HG02763 (cell line): ENCODE measurements at regions not wholly inside any gene's neighbourhood (a gene's known extent, or its start where the extent isn't known, plus 50 kb on each side); places are given as distances from the start of the nearest gene placed in this dataset.
A peak's percentile ranks its signal among the peaks of the same experiment; 100 is the strongest.
"Not testable (repeated sequence)": the region's sequence is repeated elsewhere in the genome, so short reads cannot be mapped to it uniquely, and the experiment has no call there.

Source experiments
- ATAC-seq: cut with Tn5 transposase; IDR thresholded peaks from one replicate; pipeline ENCODE4 v1.9.1; 2021; ENCODE audit warnings: mild to moderate bottlenecking, moderate library complexity; ENCODE audit not compliant: unreplicated experiment

DNA sequence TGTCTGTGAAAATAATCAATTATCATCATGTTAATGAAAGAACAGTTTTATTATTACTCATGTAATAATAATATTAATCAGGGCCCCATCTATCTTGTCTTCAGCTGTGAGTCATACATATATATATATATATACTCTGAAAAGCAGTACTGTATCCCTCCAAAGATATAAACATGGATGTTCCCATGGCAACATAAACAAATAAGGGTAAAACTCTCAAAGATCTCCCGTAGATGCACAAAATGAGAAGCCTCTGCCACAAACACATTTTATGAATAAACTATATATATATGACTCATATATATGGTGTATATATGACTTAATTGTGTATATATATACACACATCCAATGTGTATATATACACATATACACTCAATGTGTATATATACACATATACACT, 163.8 kb upstream of the ARHGEF26 start:
- no peak for ATAC-seq

DNA sequence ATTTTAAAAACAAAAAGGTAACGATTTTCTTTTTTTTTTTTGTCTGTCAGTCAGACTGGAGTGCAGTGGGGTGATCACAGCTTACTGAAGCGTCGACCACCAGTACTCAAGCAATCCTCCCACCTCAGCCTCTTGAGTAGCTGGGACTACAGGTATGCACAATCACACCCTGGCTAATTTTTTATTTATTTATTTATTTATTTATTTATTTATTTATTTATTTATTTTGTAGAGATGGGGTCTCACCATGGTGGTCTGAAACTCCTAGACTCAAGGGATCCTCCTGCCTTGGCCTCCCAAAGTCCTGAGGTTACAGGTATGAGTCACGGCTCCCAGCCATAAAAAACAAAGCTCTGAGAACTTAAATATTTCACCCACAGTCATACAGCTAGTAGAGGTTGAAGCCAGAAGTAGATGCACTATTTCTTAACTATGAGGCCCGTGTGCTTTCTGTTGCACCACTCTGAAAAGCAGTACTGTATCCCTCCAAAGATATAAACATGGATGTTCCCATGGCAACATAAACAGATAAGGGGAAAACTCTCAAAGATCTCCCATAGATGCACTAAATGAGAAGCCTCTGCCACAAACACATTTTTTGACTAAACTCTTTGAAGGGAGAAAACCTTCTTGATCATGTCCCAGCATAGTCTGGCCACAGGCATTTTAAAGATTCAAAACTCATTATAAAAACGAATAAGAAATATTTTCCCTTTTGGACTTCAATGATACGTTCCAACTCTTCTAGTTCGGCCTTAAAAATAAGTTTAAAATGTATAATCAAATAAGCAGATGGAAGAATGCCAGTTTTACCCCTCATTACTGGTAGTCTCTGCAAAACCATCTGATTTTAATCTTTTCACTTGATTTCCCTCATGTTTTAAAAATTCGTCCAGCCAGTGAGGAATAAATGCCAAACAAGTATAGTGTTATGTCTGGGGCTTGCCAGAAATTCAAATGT, 162.3 kb upstream of the ARHGEF26 start:
- no peak for ATAC-seq

DNA sequence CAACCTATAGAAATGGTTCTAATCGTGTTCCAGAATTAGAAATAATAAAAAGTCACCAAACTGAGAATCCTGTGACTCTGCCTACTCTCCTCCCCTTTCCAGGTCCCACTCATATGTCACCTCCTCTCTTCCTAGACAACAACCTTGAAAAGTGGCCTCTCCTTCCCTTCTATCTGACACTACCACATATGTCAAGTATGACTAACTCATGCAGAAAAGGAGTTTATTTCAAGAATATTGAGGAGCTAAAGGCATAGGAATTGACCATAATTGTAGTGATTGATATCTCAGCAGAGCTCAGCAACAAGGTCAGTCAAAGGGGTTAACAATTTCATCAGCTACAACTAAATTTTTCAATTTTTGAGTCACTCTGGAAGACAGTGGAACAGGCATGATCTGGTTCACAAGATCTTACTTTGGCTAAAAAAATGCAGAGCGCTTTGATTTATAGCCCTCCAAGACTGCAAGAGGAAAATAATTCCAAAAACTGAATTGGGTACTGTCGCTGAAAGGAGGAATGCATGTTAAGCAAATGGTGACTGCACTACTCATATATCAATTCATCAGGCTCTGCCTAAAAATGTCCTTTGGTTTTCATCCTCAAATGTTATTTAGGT, 160.6 kb upstream of the ARHGEF26 start:
- ATAC-seq: no peak

DNA sequence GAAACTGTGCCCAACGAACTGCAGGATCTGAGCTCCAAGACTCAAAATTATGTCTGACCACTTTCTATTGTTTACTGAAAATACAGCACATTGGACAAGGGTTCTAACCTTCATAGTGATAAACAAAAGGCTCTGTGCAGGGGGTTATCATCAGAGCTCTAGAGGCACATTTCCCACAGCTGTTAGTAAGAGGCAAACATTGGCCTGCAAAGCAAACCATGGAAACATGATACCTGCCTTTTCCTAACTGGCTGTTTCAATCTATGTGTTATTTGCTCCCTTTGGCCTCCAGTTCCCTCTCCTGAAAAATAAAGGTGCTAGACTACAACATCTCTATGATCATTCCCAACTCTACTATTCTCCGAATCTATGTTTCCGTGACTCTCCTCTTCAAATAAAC, 159.7 kb upstream of the ARHGEF26 start:
- no peak for ATAC-seq

DNA sequence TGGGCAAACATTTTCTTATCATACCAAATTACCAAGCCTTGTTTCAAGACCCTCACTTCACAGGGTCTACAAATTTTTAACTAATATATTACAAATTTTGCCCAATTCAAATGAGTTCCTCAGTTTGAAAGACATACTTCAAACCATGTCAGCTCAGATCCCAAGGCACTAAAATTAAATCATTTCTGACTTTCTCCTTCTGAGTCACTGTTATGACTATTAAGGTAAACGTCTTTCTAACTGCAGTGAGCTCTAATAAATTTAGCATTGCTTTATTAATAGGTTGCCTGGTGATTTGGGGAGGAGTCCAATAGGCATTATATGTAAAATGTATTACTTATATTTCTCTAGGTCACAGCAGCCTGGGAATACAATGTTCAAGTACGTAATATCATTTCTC, 158.2 kb upstream of the ARHGEF26 start:
- ATAC-seq: no peak

DNA sequence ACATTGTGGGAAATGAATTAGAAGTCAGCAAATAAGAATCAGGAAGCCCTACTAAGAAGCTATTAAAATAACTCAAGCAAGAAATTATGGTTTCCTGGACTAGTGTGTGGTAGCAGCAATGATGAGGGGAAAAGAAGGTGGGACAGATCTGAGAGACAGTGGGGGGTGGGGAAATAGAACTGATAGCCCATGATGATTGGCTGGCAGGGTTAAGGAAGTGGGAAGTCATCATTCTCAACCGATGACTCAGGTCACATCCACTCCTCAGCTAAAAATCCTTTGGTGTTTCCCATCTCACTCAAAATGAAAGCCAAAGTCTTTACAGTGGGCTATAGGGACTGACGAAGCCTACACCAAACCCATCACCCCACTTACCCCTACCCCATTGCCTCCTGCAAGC, 153.9 kb upstream of the ARHGEF26 start:
- ATAC-seq: no peak

DNA sequence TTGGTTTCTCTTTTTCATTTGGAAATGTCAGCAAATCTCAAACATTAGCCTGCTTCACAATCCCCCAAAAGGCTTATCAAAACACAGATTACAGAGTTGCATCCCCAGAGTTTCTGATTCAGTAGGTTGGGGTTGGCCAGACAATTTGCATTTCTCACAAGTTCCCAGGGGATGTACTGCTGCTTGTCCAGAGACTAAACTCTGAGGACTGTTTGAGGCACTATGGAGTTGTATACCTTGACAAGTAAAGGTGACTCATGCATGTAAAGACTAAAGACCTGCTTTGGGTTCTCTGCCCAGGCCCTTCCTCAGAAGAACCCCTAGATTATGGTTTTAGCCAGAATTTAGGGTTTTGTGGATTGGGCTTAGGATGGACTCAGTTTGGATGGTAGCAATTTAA, 151.1 kb upstream of the ARHGEF26 start:
- ATAC-seq: peak; percentile 50

DNA sequence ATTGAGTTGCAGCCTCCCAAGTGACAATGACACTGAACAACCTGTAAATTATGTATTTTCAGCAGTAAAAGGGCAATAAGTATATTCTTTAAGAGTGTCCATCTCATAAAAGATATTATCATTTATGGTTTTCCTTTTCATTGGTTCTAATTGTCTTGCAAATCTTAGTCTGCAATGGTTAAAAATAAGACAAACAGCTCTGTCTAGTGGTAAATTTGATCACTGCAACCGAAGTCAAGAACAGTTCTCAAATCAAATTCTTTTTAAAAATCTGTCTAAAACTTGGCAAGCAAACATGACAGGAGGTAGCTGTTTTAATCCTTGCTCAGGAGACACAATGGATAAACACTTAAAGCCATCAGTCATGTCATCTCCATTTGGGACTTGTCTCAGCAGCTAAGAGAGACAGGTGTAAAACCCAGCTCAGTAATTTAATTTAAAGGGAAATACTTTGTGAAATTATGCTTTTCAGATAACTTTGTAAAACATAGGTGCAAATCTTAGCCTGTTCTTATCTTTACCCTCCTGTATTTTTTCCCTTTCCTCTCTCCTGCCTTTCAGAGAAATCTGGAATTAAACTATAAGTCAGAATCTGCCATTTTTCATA, 150.3 kb upstream of the ARHGEF26 start:
- no peak for ATAC-seq

DNA sequence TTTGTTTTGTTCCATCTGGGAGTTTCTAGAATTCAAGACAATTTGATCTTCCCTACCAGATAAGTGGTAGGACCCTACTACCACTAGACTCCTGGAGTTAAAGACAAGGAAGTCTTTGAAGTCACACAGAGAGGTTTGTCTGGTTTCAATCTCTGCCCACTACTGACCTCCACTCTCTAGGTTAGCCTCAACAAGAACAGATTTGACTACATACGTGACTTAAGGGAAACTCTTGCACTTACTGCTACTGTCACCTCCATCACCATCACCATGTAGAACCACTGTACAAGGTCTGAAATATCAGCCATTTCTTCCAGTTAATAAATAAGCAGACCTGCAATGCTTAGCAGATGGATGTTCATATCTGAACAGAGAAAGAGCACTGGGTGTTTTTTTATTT, 148.3 kb upstream of the ARHGEF26 start:
- ATAC-seq: peak; percentile 61

DNA sequence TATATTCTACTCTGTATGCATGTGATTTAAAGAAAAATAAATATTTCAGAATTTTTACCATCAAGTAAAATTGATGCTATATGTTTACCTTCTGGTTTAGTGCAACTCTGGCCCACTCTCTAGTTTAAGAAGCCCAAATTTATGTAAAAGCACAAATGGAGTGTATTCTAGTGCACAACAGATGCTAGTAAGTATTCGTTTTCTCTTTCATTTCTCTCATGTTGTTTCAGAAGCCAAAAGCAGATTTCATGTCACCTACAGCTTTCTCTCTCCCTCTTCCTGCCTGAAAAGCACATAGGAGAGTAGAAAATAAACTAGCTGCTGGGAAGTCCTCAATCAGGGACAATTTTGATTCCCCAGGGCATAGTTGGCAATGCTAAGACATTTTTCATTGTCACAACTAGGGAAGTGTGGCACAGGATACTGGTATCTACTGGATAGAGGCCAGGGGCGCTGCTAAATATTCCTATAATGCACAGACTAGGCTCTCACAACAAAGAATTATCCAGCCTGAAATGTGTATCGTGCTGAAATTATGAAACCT, 147.4 kb upstream of the ARHGEF26 start:
- peak; percentile 53 for ATAC-seq

DNA sequence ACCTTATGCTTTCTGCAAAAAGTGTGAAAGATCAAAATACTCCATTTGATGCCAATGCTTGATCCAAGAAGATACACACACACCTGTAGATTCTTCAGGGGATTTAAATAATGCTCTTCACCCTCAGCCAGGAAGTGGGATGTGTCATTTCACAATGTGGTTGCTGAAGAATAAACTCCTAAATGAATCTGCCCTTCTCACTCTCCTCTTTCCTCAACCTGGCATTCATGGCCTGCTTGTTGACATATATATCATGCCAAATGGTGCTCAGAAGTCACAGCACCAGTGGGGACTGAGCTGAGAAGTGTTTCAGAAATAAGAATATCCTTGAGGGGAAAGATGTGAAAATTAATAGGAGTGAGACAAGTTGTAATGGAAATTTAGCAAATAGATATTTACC, 146.6 kb upstream of the ARHGEF26 start:
- ATAC-seq: no peak

DNA sequence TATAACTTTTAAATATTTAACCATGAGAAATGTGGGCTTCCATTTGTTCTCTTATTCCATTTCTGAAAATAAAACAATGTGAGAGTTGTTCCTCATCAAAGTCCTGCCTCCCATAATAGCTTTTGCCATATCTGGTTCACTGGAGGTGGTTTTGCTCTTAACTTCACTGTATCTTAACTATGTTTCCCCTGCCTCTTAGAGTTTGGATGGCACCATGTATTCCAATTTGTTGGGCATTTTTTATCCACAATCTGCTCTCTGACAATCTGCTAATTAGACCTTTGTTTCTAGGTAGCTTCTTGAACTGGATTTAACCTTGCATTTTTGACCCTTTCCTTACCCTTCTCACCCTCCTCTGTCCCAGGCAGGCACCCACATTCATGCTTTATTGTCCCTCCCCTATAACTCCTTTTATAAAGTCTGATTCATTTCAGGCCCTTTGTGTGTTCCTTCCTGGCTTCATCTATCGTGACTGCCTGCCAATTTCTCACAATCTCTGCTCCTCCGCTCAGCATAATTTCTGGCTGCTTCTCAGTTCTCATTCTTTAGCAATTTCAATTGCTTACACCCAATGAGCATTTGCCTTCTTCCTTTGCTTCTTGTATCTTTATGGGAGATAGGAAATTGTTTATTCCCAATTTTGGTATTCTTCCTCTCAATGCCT, 144.2 kb upstream of the ARHGEF26 start:
- ATAC-seq: no peak

DNA sequence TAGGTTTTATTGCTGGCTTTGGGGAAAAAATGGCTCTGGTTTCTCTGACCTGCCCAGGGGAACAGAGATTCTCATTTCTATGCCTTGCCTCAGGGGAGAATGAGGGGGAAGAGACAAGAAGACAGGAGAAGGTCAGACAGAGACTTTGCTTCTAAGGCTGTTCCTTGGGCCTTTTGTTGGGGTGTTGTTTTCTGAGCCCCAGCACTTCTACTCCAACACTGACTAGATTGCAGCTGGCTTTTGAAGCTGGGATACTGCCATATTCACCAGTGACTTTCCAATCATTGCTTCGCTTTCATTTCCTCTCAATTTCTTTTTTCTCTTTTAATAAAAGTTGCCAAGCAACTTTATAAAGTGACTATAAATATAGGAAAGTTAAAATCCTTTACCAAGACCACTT, 143.2 kb upstream of the ARHGEF26 start:
- ATAC-seq: no peak

DNA sequence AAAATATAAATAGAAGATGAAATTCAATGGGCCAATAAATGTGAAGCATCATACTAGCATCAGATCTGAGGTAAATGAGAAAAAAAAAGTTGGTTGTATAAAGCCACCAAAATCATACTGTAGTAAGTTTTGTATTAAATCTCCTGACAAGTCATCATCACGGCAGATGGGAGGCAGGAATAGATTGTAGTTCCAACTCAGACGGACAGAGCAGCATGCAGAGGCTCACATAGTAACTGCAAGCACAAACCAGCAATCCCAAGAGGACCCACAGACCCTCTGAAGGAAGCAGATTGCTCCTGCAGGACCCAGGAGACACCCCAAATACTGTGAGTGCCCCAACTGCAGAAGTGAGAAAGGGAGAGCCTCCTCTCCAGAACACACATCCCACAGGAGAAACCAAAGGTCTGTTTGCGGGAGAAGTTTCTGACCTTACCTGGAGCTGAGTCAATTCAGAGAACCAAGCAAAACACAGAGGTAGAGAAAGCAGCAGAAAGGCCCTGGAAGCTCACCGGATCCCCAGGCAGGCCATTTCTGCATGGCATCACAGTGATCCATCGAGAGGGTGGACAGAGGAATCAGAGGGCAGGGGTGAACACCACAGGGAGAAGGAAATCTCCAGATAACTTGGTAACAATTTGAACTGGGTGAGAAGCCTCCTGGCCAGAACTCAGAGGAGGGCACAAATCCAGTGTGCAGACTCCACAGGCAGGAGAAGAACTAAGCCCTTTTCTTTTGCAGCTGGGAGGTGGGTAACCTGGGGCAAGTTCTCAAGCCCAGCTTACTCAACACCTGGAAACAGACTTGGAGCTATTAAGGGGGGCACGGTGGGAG, 141.6 kb upstream of the ARHGEF26 start:
- no peak for ATAC-seq

DNA sequence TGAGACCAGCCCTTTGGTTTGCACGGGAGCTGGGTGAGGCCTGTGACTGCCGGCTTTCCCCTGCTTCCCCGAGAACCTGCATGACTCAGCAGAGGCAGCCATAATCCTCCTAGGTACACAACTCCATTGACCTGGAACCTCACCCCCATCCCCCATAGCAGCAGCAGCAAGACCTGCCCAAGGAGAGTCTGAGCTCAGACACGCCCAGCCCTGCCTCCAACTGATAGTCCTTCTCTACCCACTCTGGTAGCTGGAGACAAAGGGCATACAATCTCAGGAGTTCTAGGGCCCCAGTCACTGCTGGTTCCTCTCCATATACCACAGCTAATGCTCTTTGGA, 141.0 kb upstream of the ARHGEF26 start:
- ATAC-seq: no peak

DNA sequence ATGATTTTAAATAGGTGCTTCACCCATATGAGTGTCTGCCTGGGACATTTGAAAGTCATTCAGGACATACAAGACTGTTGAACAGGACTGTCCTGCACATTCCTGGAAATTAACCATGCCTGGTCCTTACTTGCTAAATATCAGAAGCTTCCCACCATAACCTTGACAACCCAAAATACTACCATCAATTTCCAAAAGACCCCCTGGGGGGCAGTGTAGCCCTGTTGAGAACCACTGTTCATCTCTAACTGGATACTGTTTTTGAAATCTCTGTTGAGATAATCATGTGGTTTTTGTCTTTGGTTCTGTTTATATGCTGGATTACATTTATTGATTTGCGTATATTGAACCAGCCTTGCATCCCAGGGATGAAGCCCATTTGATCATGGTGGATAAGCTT, 123.8 kb upstream of the ARHGEF26 start:
- not testable (repeated sequence) for ATAC-seq

DNA sequence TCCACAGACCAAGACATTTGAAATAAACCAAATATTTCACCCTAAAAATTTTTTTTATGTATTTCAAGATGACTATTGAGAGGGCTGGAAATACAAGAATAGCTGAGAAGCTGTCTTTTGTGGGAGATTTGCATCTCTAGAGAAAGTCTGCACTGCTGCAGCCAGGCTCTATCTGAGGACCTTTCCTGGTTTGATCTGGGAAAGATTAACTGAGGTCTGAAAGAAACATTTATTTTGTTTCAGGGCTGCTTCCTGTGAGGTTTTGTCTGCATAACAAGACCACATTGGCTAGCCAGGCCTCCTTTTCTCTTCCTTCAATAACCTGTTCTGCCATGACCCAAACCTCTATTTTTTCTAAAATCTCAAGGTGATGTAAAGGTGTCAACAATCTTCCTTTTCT, 117.5 kb upstream of the ARHGEF26 start:
- ATAC-seq: no peak

DNA sequence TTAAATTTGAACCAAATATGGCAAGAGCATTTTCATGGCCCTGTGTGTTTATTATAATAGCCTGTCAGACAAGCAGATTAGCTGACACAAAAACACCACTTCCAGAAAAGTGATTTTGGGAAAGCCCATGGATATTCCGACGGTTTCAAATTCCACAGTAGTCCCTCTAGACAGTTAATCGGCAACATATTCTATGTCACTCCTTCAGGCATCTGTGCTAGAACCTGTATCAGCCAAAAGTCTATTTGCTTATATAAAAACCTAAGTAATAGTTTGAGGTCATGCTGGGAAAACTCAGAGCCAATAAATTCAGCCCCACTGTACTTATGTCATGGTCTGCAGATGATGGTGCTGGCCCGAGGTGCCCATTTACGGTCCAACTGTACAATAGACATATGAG, 110.2 kb upstream of the ARHGEF26 start:
- no peak for ATAC-seq

DNA sequence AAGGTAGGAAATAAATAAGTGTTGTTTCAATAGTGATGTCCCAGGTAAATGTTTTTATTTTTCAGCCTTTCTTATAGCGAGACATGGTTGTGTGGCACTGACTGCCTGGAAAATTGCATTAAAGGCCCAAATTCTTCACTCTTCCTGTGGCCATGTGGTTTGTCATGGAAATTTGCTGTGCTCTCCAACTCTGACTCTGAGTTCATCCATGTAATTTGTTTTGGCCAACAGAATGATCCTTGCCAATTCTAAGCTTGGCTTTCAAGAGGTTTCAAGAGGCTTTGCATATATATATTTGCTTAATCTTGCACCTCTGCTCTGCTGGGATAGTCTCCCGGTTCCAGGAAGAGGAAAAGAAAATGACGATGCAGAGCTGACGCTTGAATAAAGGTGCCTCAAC, 107.5 kb upstream of the ARHGEF26 start:
- no peak for ATAC-seq

DNA sequence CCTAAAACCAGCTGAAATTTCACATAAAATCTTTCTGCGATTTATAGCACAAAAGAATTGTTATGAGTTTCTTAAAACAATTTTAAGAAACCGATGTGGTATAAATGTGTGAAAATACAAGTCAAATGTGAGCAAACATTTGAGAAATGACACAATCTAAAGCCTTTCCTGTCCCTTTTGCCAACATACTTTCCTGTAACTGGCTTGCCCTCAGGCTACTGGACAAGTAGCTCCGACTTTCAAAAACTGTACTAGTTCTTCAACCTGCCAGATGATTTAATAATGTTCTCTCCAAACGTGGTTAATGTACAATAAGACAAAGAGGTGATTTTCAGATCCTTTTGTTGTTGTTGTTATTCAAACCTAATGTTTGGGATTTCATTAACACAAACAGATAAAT, 105.9 kb upstream of the ARHGEF26 start:
- ATAC-seq: no peak
